Chondrocyte (in vitro differentiated cells): ENCODE measurements at regions not wholly inside any gene's neighbourhood (a gene's known extent, or its start where the extent isn't known, plus 50 kb on each side); places are given as distances from the start of the nearest gene placed in this dataset.

Experiments used
- DNase-seq: peaks from one replicate; pipeline ENCODE4 v3.0.0; 2021; ENCODE audit warnings: mixed read lengths, low spot score
- H3K27ac Mint-ChIP-seq: one replicate; pipeline ENCODE4 v1.8.0; 2021; ENCODE audit warnings: mild to moderate bottlenecking, moderate library complexity, mixed read lengths; ENCODE audit not compliant: unreplicated experiment
- H3K27me3 Mint-ChIP-seq: 2 replicates; pipeline ENCODE4 v1.8.0; 2021; ENCODE audit warnings: low read depth, mixed read lengths
- H3K36me3 Mint-ChIP-seq: 2 replicates; pipeline ENCODE4 v1.8.0; 2021; ENCODE audit warnings: low read depth, mixed read lengths
- H3K4me1 Mint-ChIP-seq: 2 replicates; pipeline ENCODE4 v1.8.0; 2021; ENCODE audit warnings: low read depth, mild to moderate bottlenecking, mixed read lengths
- H3K4me3 Mint-ChIP-seq: one replicate; pipeline ENCODE4 v1.8.0; 2021; ENCODE audit warnings: mild to moderate bottlenecking, moderate library complexity, mixed read lengths; ENCODE audit not compliant: unreplicated experiment
- H3K9me3 Mint-ChIP-seq: 2 replicates; pipeline ENCODE4 v1.8.0; 2021; ENCODE audit warnings: low read depth, mixed read lengths
- CTCF ChIP-seq: fragments of 200-600 bp; sonication (generic); IDR thresholded peaks from 2 replicates; pipeline ENCODE4 v1.5.0; 2021; ENCODE audit warnings: antibody characterized with exemption, mild to moderate bottlenecking, moderate library complexity

- no peak for DNase-seq
Measured at GRCh38 chr20:41800040-41800439, 181.9 kb upstream of the CHD6 start.

GRCh38 chr20:41798930-41799502 is 180.8 kb upstream of the CHD6 start:
- H3K4me1 Mint-ChIP-seq: no peaks in the 10 kb centered on the region
- no peak for DNase-seq
- H3K36me3 Mint-ChIP-seq: no peaks in the 10 kb centered on the region
- H3K27me3 Mint-ChIP-seq: no peaks in the 10 kb centered on the region
- H3K4me3 Mint-ChIP-seq: no peak overlapping the region
- no peak overlapping the region for H3K27ac Mint-ChIP-seq
- no peaks in the 10 kb centered on the region for H3K9me3 Mint-ChIP-seq
- TF ChIP-seq CTCF: no peak

More at GRCh38 chr20:41800040-41800439, 181.9 kb upstream of the CHD6 start:
- Mint-ChIP-seq H3K4me3 (no peak overlapping the region), H3K9me3 (peaks cover 2% of the 10 kb centered on the region), H3K27ac (no peak overlapping the region), H3K27me3 (no peaks in the 10 kb centered on the region), H3K36me3 (no peaks in the 10 kb centered on the region), H3K4me1 (no peaks in the 10 kb centered on the region)
- TF ChIP-seq CTCF: no peak

GRCh38 chr20:41786158-41786557 is 168.0 kb upstream of the CHD6 start:
- no peak for DNase-seq
- no peak overlapping the region for H3K4me3 Mint-ChIP-seq
- peaks cover 2% of the 10 kb centered on the region for H3K27me3 Mint-ChIP-seq
- H3K9me3 Mint-ChIP-seq: peaks cover 6% of the 10 kb centered on the region
- no peak overlapping the region for H3K27ac Mint-ChIP-seq
- TF ChIP-seq CTCF: no peak
- H3K4me1 Mint-ChIP-seq: no peaks in the 10 kb centered on the region
- H3K36me3 Mint-ChIP-seq: no peaks in the 10 kb centered on the region

- peaks cover 2% of the 10 kb centered on the region for H3K27me3 Mint-ChIP-seq
- H3K4me1 Mint-ChIP-seq: no peaks in the 10 kb centered on the region
- no peak overlapping the region for H3K4me3 Mint-ChIP-seq
- no peak for TF ChIP-seq CTCF
- DNase-seq: no peak
- H3K9me3 Mint-ChIP-seq: peaks cover 6% of the 10 kb centered on the region
- no peaks in the 10 kb centered on the region for H3K36me3 Mint-ChIP-seq
- no peak overlapping the region for H3K27ac Mint-ChIP-seq
Measured at GRCh38 chr20:41784209-41784958, 166.2 kb upstream of the CHD6 start.

GRCh38 chr20:41783423-41784208 is 165.4 kb upstream of the CHD6 start:
- peaks cover 3% of the 10 kb centered on the region for H3K27me3 Mint-ChIP-seq
- no peak for DNase-seq
- H3K9me3 Mint-ChIP-seq: peaks cover 6% of the 10 kb centered on the region
- no peak overlapping the region for H3K4me3 Mint-ChIP-seq
- no peaks in the 10 kb centered on the region for H3K4me1 Mint-ChIP-seq
- no peak for TF ChIP-seq CTCF
- no peak overlapping the region for H3K27ac Mint-ChIP-seq
- H3K36me3 Mint-ChIP-seq: no peaks in the 10 kb centered on the region
